ENCODE measurements at regions not wholly inside any gene's neighbourhood (a gene's known extent, or its start where the extent isn't known, plus 50 kb on each side); places are given as distances from the start of the nearest gene placed in this dataset.

- TF ChIP-seq CTCF (conservative IDR thresholded peaks at IDR 0.05 in 1 of 2, IDR thresholded peaks at IDR 0.05 in 1 of 2; ENCODE audit: extremely low read depth in 1 of 2, insufficient read depth in 1 of 2, low read depth in 1 of 2, low read length in 2 of 2) (no peak), EZH2 (IDR thresholded peaks at IDR 0.05; ENCODE audit: borderline replicate concordance, low read length) (no peak)
These were observed 106.0 kb downstream of the ADRB2 start for GRCh38 chr5:148932355-148932935.

Data from mammary epithelial cell (primary cell).